ENCODE measurements at regions not wholly inside any gene's neighbourhood (a gene's known extent, or its start where the extent isn't known, plus 50 kb on each side); places are given as distances from the start of the nearest gene placed in this dataset.
"Not testable (repeated sequence)": the region's sequence is repeated elsewhere in the genome, so short reads cannot be mapped to it uniquely, and the experiment has no call there.

DNA sequence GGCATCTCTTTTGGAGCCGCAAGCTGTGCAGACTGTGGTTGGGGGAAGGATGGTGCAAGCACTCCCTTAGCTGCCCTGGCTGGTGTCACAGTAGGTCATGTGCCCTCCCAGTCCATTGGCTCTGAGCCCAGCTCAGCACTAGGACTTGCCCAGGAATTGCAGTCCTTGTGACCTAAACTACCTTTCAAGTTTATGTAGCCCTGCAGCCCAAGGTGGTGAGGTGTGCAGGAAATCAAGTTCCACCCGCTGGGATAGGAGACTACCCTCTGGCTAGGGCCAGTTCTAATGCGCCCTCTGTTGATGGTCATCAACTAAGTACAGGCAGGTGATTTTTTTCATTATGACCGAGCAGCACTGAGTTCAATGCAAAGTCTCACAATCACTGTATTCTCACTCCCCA, 335.2 kb downstream of the UBE2NL start:
- in situ Hi-C loops (cut with HindIII; ENCODE audit: low pct_unique_long_range_greater_than_20kb, low sequenced_read_pairs) (no loop called here), intact Hi-C loops (cut with micrococcal nuclease; ENCODE audit: unreplicated experiment) (no loop called here)
- no peaks in the 10 kb centered on the region for H3K36me3 ChIP-seq (ENCODE audit: control insufficient read depth, insufficient read depth, low read length)
- ChIA-PET POLR2A (no interaction called here), CTCF (no interaction called here)
- H3K9me3 ChIP-seq (ENCODE audit: control insufficient read depth, insufficient read depth, low read depth, low read length) = no peaks in the 10 kb centered on the region
- no peak overlapping the region for H3K27ac ChIP-seq (ENCODE audit: low read length)
- H3K27me3 ChIP-seq (ENCODE audit: control insufficient read depth, insufficient read depth, low read length) = no peaks in the 10 kb centered on the region
- no peaks in the 10 kb centered on the region for H3K4me1 ChIP-seq (ENCODE audit: control insufficient read depth, insufficient read depth, low read length)
- no peak overlapping the region for H3K4me3 ChIP-seq (ENCODE audit: low read depth in 2 of 2, low read length in 2 of 2)
- TF ChIP-seq SIN3A (IDR thresholded peaks at IDR 0.05; ENCODE audit: borderline replicate concordance, insufficient read depth, low read depth, low read length) (no peak), TCF7L2 (IDR thresholded peaks at IDR 0.05; ENCODE audit: low read depth, low read length) (no peak), POLR2AphosphoS5 (IDR thresholded peaks at IDR 0.05; ENCODE audit: low read depth, low read length) (no peak)
- TF ChIP-seq, protein P1, sequence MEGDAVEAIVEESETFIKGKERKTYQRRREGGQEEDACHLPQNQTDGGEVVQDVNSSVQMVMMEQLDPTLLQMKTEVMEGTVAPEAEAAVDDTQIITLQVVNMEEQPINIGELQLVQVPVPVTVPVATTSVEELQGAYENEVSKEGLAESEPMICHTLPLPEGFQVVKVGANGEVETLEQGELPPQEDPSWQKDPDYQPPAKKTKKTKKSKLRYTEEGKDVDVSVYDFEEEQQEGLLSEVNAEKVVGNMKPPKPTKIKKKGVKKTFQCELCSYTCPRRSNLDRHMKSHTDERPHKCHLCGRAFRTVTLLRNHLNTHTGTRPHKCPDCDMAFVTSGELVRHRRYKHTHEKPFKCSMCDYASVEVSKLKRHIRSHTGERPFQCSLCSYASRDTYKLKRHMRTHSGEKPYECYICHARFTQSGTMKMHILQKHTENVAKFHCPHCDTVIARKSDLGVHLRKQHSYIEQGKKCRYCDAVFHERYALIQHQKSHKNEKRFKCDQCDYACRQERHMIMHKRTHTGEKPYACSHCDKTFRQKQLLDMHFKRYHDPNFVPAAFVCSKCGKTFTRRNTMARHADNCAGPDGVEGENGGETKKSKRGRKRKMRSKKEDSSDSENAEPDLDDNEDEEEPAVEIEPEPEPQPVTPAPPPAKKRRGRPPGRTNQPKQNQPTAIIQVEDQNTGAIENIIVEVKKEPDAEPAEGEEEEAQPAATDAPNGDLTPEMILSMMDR (IDR thresholded peaks at IDR 0.05) = no peak
- TF ChIP-seq, protein P2, sequence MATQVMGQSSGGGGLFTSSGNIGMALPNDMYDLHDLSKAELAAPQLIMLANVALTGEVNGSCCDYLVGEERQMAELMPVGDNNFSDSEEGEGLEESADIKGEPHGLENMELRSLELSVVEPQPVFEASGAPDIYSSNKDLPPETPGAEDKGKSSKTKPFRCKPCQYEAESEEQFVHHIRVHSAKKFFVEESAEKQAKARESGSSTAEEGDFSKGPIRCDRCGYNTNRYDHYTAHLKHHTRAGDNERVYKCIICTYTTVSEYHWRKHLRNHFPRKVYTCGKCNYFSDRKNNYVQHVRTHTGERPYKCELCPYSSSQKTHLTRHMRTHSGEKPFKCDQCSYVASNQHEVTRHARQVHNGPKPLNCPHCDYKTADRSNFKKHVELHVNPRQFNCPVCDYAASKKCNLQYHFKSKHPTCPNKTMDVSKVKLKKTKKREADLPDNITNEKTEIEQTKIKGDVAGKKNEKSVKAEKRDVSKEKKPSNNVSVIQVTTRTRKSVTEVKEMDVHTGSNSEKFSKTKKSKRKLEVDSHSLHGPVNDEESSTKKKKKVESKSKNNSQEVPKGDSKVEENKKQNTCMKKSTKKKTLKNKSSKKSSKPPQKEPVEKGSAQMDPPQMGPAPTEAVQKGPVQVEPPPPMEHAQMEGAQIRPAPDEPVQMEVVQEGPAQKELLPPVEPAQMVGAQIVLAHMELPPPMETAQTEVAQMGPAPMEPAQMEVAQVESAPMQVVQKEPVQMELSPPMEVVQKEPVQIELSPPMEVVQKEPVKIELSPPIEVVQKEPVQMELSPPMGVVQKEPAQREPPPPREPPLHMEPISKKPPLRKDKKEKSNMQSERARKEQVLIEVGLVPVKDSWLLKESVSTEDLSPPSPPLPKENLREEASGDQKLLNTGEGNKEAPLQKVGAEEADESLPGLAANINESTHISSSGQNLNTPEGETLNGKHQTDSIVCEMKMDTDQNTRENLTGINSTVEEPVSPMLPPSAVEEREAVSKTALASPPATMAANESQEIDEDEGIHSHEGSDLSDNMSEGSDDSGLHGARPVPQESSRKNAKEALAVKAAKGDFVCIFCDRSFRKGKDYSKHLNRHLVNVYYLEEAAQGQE (IDR thresholded peaks at IDR 0.05; ENCODE audit: insufficient read depth in 1 of 2, low read depth in 2 of 2, low read length in 1 of 2) = no peak
- DNase-seq (ENCODE audit: low read depth, low spot score) (no peak), ATAC-seq (no peak)
- no TSS peak for BruUV-seq (replicated peaks)

DNA sequence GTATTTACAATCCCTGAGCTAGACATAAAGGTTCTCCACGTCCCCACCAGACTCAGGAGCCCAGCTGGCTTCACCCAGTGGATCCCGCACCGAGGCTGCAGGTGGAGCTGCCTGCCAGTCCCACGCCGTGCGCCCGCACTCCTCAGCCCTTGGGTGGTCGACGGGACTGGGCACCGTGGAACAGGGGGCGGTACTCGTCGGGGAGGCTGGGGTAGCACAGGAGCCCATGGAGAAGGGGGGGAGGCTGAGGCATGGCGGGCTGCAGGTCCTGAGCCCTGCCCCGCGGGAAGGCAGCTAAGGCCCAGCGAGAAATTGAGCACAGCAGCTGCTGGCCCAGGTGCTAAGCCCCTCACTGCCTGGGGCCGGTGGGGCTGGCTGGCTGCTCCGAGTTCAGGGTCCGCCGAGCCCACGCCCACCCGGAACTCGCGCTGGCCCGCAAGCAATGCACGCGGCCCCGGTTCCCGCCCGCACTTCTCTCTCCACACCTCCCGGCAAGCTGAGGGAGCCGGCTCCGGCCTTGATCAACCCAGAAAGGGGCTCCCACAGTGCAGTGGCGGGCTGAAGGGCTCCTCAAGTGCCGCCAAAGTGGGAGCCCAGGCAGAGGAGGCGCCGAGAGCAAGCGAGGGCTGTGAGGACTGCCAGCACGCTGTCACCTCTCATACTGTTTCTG, 347.4 kb downstream of the UBE2NL start:
- POLR2A ChIA-PET; H3K27ac ChIP-seq (ENCODE audit: low read length); H3K9me3 ChIP-seq (ENCODE audit: control insufficient read depth, insufficient read depth, low read depth, low read length); H3K27me3 ChIP-seq (ENCODE audit: control insufficient read depth, insufficient read depth, low read length); H3K4me3 ChIP-seq (ENCODE audit: low read depth in 2 of 2, low read length in 2 of 2); DNase-seq (ENCODE audit: low read depth, low spot score); BruUV-seq (replicated peaks); ATAC-seq; CTCF ChIA-PET; H3K36me3 ChIP-seq (ENCODE audit: control insufficient read depth, insufficient read depth, low read length); intact Hi-C loops (cut with micrococcal nuclease; ENCODE audit: unreplicated experiment); H3K4me1 ChIP-seq (ENCODE audit: control insufficient read depth, insufficient read depth, low read length); in situ Hi-C loops (cut with HindIII; ENCODE audit: low pct_unique_long_range_greater_than_20kb, low sequenced_read_pairs): not testable (repeated sequence)

DNA sequence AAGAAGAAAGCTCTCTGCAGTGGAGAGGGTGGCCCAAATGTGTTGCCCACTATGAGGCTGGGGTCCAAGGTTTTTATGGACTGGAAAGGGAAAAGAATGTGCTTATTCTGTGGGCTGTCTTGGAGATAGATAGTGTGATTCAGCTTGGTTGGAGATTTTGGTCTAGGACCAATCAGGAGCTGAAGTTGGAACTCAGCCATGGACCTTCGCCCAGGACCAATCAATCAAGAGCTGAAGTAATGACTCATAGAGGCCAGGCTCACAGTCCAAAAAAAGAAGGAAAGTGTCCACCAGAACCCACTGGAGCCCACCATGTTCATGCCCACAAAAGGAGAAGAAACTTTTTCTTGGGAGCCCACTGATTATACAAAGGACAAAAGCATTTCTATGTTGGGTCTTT, 369.5 kb downstream of the UBE2NL start:
- in situ Hi-C loops (cut with HindIII; ENCODE audit: low pct_unique_long_range_greater_than_20kb, low sequenced_read_pairs) (no loop called here), intact Hi-C loops (cut with micrococcal nuclease; ENCODE audit: unreplicated experiment) (no loop called here)
- no peak overlapping the region for H3K4me3 ChIP-seq (ENCODE audit: low read depth in 2 of 2, low read length in 2 of 2)
- no TSS peak for BruUV-seq (replicated peaks)
- H3K27ac ChIP-seq (ENCODE audit: low read length) = no peak overlapping the region
- H3K9me3 ChIP-seq (ENCODE audit: control insufficient read depth, insufficient read depth, low read depth, low read length) = no peaks in the 10 kb centered on the region
- TF ChIP-seq SIN3A (IDR thresholded peaks at IDR 0.05; ENCODE audit: borderline replicate concordance, insufficient read depth, low read depth, low read length) (no peak), POLR2AphosphoS5 (IDR thresholded peaks at IDR 0.05; ENCODE audit: low read depth, low read length) (no peak), TCF7L2 (IDR thresholded peaks at IDR 0.05; ENCODE audit: low read depth, low read length) (no peak)
- TF ChIP-seq, protein P1 (IDR thresholded peaks at IDR 0.05) = no peak
- TF ChIP-seq, protein P2 (IDR thresholded peaks at IDR 0.05; ENCODE audit: insufficient read depth in 1 of 2, low read depth in 2 of 2, low read length in 1 of 2) = no peak
- H3K4me1 ChIP-seq (ENCODE audit: control insufficient read depth, insufficient read depth, low read length) = no peaks in the 10 kb centered on the region
- no peaks in the 10 kb centered on the region for H3K36me3 ChIP-seq (ENCODE audit: control insufficient read depth, insufficient read depth, low read length)
- no peaks in the 10 kb centered on the region for H3K27me3 ChIP-seq (ENCODE audit: control insufficient read depth, insufficient read depth, low read length)
- no peak for ATAC-seq
- DNase-seq (ENCODE audit: low read depth, low spot score) = no peak
- POLR2A ChIA-PET = no interaction called here
- CTCF ChIA-PET = no interaction called here

Measured in Panc1 (cell line).